ENCODE measurements at regions not wholly inside any gene's neighbourhood (a gene's known extent, or its start where the extent isn't known, plus 50 kb on each side); places are given as distances from the start of the nearest gene placed in this dataset.
A peak's percentile ranks its signal among the peaks of the same experiment; 100 is the strongest.

GRCh38 chr2:162890690-162891311 lies 52.2 kb upstream of the KCNH7 start:
- DNase-seq = no peak
- no peaks in the 10 kb centered on the region for H3K4me1 Mint-ChIP-seq
- no peaks in the 10 kb centered on the region for H3K9me3 Mint-ChIP-seq
- no peak overlapping the region for H3K4me3 Mint-ChIP-seq
- no peaks in the 10 kb centered on the region for H3K36me3 Mint-ChIP-seq
- ATAC-seq (ENCODE audit: low read depth in 2 of 2) = peak in 1 of 2 donors; percentile 28
- H3K27ac Mint-ChIP-seq = no peak overlapping the region
- no peaks in the 10 kb centered on the region for H3K27me3 Mint-ChIP-seq

GRCh38 chr2:162888652-162889051 lies 50.1 kb upstream of the KCNH7 start:
- Mint-ChIP-seq H3K4me3 (no peak overlapping the region), H3K27me3 (no peaks in the 10 kb centered on the region), H3K27ac (no peak overlapping the region), H3K9me3 (no peaks in the 10 kb centered on the region), H3K36me3 (no peaks in the 10 kb centered on the region), H3K4me1 (no peaks in the 10 kb centered on the region)
- ATAC-seq (ENCODE audit: low read depth in 2 of 2) = no peak
- DNase-seq = no peak

Measured in naive B cell (primary cell).